DMS114 treated with DMSO at 0.1 percent for 48 hours (cell line): ENCODE measurements at regions not wholly inside any gene's neighbourhood (a gene's known extent, or its start where the extent isn't known, plus 50 kb on each side); places are given as distances from the start of the nearest gene placed in this dataset.

Source experiments
- DNase-seq: peaks from one replicate; lab custom pipeline; 2025; ENCODE audit not compliant: unreplicated experiment; lab: John Stamatoyannopoulos, UW

GRCh38 chr1:199033661-199034060, 394.8 kb downstream of the PTPRC start:
- no peak for DNase-seq

GRCh38 chr1:199038156-199038555, 399.3 kb downstream of the PTPRC start:
- DNase-seq = no peak

GRCh38 chr1:199040076-199040905, 401.5 kb downstream of the PTPRC start:
- DNase-seq = no peak

DNA sequence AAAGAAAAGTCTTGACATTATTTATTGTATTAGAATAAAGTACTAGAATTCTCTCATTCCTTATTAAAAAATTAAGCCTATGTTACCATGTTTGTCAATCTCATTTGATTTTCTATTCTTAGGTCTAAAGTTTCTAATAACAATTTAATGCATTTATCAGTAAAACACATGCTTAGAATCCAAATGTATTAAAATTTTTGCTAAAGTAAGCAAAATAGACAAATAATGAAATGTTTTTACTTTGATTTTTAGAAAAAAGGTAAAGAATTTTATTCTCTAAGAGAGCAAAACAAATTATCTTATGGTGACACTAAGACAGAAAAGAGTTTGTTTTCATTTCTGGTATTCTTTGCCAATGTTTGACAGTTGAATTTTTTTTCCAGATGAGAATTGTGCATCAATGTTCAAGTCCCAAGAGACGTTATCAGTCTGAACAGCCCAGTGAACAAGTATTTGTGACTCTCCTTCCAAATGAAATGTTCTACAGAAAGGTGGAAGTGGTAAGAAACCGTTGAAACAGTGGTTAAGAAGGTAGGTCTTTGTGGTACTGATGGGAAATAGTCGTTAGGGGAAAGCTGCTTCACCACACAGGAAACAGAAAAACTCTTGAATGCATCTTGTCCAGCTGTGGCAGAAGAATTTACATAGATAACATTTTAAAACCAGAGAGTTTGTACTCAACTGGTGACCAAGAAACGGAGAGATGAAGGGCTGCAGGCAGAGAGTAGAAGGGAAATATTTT, 402.5 kb downstream of the PTPRC start:
- DNase-seq = no peak

DNA sequence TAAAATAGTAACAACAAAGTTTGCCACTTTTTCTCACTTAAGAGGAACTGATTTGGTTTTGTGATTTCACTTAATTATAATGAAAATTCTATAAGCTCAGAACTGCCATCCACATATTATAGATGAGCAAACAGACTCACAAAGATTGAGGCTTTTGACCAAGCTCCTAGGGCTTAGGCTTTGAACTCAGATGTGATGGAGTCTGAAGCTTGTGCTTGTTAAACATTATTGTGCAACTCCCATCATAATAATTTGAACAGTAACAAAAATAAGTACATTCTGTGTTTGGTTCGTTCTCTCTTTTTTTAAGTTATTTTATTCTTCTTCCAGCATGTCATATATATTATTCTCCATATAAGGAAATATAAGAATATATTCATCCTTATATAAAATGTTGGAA, 403.4 kb downstream of the PTPRC start:
- DNase-seq = no peak

- DNase-seq = no peak
Measured at GRCh38 chr1:199044191-199044590, 405.4 kb downstream of the PTPRC start.

- no peak for DNase-seq
Measured at GRCh38 chr1:199046618-199047017, 407.8 kb downstream of the PTPRC start.

DNA sequence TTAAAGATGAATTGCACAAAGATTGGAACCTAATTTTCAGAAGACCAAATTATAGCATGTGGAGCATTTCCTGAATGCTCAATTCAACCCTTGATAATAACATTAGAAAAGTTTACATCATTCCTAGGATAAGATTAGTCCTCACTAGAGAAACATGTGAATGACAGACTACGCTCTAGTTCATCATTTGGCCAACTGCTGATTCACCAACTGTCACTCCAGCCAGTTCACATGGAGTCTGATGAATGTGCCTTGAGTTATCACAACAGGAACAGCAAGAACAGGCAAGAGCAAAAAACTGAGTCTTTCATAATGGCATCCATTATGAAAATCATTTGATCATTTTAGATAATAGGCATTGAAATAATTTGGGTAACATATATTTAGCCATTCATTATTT, 415.9 kb downstream of the PTPRC start:
- DNase-seq = no peak

DNA sequence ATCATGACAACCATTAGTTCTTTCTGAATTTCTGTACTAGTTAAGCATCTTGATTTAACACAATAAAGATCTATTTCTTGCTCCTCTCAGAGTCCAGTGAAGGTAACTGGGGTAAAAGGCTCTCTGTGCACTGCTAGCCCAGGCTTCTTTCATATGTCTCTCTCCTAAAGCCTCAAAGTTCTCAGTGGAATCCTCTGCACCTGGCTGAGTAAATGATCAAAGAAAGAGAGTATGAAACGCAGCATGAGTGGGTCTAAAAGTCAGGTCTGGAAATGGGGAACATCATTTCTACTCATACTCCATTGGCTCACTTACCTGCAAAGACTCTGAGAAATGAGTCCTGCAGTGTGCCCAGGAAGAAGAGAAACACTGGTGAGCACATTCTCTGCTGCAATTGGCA, 418.5 kb downstream of the PTPRC start:
- no peak for DNase-seq

GRCh38 chr1:199058281-199058680, 419.4 kb downstream of the PTPRC start:
- DNase-seq = no peak

DNA sequence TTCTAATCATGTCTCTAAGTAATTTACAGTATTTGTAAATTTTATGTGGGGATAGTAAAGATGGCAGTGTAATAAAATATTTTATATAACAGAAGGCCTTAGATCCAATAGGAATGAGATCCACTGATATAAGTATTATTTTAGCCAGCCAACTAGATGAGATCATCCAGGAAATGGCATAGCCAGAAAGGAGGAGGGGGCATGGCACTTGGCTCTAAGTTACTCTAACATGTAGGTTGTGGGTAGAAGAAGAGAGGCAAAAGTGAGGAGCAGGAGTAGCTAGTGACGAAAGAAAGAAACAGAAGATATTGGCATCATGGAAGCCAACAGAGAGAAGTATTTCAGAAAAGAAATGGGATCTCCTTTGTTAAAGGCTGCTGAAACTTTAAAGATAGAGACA, 426.1 kb downstream of the PTPRC start:
- DNase-seq = no peak

- no peak for DNase-seq
Measured at GRCh38 chr1:199067483-199067882, 428.6 kb downstream of the PTPRC start.

DNA sequence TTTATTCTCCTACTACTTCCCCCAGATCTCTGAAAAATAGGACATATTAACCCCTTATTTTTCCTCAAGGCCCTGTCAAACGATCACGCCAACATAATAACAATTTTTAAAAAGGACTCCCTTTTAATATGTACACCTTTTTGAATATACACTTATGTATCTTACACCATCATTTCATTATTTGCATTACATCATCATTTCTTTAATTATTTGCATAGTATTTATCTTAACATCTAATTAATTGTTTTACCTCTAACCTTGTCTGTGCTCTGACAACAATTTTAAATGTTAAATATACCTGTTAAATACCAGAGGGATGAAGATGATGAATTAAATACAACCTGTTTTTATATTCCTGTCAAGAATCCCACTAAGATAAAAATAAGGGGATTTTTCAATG, 432.2 kb downstream of the PTPRC start:
- no peak for DNase-seq

DNA sequence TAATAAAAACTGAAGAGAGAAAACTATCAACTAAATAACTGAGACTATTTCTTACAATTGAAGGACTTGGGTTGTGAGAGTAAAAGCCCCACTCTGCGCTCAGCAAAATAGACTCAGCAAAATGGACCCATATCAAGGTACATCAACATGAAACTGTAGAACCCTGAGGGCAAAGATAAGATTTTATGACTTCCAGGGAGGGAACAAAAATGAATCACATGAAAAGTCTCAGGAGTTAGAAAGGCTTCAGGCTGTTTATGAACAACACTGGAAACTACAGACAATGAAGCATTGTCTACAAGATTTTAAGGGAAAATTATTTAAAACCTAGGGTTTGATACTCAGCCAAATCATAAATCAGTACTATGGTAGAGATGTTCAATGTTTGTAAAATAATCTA, 434.3 kb downstream of the PTPRC start:
- DNase-seq = no peak

DNA sequence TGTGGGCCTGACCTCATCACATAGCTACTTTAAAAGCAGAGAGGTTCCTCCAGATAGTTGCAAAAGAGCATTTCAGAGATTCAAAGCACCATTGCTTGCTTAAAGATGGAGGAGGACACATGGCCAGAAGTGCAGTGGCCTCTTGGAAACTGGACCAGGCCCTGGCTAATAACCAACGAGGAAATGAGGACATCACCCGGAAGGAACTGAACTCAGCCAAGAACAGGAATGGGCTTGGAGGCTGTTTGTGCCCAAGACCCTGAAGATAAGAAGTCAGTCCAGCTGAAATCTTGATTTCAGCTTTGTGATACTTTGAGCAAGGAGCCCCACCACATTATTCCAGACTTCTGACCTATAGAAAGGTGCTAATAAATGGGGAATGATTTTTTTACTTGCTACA, 437.0 kb downstream of the PTPRC start:
- no peak for DNase-seq

- DNase-seq = no peak
Measured at GRCh38 chr1:199079994-199080393, 441.2 kb downstream of the PTPRC start.

- no peak for DNase-seq
Measured at GRCh38 chr1:199081739-199082138, 442.9 kb downstream of the PTPRC start.

DNA sequence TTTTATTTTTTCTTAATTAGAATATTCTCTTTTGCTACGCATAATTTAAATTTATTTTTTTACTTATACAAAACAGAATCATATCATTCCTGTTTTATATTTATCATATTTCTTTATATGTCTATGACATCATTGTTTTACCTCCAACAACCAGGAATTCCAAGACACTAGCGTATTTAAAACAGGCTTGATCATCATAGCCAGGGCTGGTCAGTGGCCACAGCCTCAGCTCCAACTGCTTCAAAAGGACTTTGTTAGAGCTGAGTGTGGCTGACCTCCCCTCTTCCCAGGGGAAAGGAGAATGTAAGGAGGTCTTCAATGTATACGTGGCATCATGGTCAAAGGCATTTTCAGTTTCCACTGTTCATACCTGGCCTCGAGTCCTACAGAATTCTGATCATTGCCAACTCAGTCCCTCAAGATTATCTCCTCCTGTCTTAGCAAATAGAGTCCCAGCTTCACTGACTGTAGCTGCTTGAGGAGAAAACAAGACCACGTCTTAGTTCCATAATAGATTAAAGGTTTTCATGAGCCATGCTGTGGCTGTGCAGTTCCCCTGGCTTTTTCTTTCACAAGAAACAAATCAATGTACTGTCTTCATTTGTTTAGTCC, 444.0 kb downstream of the PTPRC start:
- DNase-seq = no peak

GRCh38 chr1:199083680-199084079, 444.8 kb downstream of the PTPRC start:
- no peak for DNase-seq

GRCh38 chr1:199084293-199084692, 445.5 kb downstream of the PTPRC start:
- no peak for DNase-seq

DNA sequence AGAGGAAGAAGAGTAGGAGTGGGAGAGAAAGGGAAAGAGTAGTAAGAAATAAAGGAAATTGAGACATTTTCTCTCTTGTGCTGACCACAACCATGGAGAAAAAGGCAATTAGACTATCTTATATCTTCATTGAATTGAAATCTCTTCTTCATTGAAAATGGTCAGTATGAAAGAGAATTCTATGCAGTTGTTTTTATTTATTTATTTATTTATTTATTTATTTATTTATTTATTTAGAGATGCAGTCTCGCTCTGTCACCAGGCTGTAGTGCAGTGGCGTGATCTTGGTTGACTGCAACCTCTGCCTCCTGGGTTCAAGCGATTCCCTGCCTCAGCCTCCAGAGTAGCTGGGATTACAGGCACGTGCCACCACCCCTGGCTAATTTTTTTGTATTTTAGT, 447.1 kb downstream of the PTPRC start:
- DNase-seq = no peak

GRCh38 chr1:199087144-199087543, 448.3 kb downstream of the PTPRC start:
- DNase-seq = no peak
